GM13977 (cell line): ENCODE measurements at regions not wholly inside any gene's neighbourhood (a gene's known extent, or its start where the extent isn't known, plus 50 kb on each side); places are given as distances from the start of the nearest gene placed in this dataset.
"Not testable (repeated sequence)": the region's sequence is repeated elsewhere in the genome, so short reads cannot be mapped to it uniquely, and the experiment has no call there.

ENCODE experiments used
- DNase-seq: peaks from one replicate; pipeline ENCODE4 v3.0.0; 2012; ENCODE audit warnings: low spot score
- in situ Hi-C: fragments of 300-500 bp; cut with MboI; formaldehyde crosslinking; loops from one replicate; pipeline ENCODE4 v1.12.0; 2022; ENCODE audit warnings: low sequenced_read_pairs, low pct_unique_long_range_greater_than_20kb, mixed read lengths, inconsistent platforms; ENCODE audit not compliant: unreplicated experiment
- TF ChIP-seq, protein P1 (sequence below): IDR thresholded peaks from 2 replicates; pipeline ENCODE4 v1.5.1; 2012; ENCODE audit warnings: mild to moderate bottlenecking, control low read depth; ENCODE audit not compliant: insufficient read depth; ENCODE audit errors: extremely low read depth, missing control alignments

DNA sequence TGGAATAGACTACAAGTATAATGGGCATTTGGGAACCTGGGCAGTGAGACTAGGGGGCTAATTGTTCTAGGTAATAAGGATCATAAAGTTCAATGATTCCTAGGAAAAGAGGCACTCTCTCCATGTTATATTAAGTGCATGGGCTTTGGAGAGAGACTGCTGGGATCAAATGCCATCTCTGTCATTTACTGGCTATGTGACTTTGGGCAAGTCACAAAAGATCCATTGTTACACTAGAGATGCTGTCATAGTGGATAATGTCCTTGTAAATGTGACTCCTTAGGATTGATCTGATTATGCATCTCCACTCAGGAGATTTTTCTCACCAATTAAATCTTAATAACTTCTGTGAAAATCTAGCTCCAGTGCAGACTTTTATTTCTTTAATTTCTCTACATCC, 156.3 kb upstream of the CACNA2D1 start:
- in situ Hi-C loops, result loop anchor here (25.0 kb wide), 1 partner anchor 363 kb away; no protein-coding TSS in a partner anchor
- TF ChIP-seq, protein P1, sequence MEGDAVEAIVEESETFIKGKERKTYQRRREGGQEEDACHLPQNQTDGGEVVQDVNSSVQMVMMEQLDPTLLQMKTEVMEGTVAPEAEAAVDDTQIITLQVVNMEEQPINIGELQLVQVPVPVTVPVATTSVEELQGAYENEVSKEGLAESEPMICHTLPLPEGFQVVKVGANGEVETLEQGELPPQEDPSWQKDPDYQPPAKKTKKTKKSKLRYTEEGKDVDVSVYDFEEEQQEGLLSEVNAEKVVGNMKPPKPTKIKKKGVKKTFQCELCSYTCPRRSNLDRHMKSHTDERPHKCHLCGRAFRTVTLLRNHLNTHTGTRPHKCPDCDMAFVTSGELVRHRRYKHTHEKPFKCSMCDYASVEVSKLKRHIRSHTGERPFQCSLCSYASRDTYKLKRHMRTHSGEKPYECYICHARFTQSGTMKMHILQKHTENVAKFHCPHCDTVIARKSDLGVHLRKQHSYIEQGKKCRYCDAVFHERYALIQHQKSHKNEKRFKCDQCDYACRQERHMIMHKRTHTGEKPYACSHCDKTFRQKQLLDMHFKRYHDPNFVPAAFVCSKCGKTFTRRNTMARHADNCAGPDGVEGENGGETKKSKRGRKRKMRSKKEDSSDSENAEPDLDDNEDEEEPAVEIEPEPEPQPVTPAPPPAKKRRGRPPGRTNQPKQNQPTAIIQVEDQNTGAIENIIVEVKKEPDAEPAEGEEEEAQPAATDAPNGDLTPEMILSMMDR, result no peak
- no peak for DNase-seq

DNA sequence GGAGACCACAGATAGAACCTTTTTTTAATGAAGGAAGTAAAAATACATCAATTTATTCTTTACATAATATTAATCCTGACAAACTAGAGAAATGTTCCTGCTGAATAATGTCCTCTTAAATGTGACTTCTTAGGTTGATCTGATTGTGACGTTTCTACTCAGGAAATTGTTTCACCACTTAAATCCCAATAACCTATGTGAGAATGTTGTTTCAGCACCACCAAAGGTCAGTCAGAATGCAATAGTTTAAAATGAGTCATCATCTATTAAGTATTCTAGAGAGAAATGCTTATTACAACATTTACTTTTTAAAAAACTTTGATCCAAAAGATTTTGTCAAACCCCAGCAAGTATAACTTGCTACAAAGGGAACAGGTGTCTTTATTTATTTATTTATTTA, 155.4 kb upstream of the CACNA2D1 start:
- in situ Hi-C loops, result loop anchor here (25.0 kb wide), 1 partner anchor 362 kb away; no protein-coding TSS in a partner anchor
- no peak for DNase-seq
- TF ChIP-seq, protein P1, result no peak

DNA sequence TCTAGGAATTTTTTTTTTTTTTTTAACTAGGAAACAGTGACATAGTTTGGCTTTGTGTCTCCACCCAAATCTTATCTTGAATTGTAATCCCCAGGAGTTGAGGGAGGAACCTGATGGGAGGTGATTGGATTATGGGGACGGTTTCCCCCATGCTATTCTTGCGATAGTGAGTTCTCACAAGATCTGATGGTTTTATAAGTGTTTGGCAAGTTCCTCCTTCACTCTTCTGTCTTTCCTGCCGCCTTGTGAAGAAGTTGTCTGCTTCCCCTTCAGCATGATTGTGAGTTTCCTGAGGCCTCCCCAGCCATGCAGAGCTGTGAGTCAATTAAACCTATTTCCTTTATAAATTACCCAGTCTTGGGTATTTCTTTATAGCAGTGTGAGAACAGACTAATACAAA, 152.2 kb upstream of the CACNA2D1 start:
- in situ Hi-C loops, result loop anchor here (25.0 kb wide), 1 partner anchor 358 kb away; no protein-coding TSS in a partner anchor
- DNase-seq, result not testable (repeated sequence)

DNA sequence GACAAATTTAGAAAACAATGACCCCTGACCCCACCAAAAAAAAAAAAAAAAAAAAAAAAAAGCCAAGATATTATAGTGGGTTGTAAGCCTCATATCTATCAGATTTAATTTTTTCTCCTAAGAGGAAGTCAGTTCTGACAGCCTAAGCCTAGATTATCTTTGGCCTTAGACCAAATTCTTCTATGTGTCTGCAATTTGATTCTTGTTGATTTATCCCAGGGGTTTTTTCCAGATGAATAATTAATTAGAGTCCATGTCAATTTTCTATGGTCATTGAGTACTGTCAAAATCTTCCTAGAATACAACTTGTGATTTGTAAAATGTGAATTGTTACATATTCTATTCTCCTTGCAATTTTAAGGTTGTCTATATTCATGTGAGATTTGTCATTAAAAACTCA, 151.6 kb upstream of the CACNA2D1 start:
- in situ Hi-C loops, result loop anchor here (25.0 kb wide), 1 partner anchor 358 kb away; no protein-coding TSS in a partner anchor
- TF ChIP-seq, protein P1, result no peak
- DNase-seq, result no peak

DNA sequence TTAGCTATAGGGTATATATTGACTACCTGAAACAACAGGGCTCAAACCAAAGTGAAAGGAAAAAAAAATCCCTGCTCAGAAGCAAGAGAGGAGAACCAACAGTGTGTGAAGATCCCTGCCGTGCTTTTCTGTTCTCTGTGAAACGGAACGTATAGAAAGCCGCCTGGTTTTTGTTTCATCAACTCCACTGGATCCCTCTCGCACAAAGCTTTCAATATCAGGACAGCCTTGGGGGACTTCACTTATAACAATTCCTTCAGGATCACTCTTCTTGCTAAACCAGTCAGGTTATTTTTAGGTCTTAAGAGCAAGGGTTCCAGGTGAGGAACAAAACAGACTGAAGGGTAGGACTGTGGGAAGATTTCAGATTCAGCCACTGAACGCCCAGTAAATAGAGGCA, 151.1 kb upstream of the CACNA2D1 start:
- TF ChIP-seq, protein P1, result no peak
- in situ Hi-C loops, result loop anchor here (25.0 kb wide), 1 partner anchor 357 kb away; no protein-coding TSS in a partner anchor
- DNase-seq, result no peak

DNA sequence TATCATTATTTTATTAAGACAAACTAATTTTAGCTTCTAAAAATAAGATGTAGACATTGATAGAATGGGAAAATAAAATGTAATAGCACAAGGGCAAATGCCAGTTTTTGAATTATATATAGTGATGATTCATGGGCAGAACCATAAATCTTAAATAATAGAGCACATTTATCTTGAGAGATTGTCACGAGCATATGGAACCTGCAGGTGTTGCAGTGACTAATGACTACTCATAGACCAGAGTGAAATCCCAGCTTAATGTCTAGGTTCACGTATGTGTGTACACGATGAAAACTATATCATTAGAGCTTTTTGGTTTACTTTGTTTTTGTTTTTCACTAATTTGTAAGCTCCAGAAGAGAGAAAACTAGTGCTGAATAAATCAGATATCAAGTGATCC, 150.2 kb upstream of the CACNA2D1 start:
- in situ Hi-C loops, result loop anchor here (25.0 kb wide), 1 partner anchor 356 kb away; no protein-coding TSS in a partner anchor
- DNase-seq, result no peak
- TF ChIP-seq, protein P1, result no peak

DNA sequence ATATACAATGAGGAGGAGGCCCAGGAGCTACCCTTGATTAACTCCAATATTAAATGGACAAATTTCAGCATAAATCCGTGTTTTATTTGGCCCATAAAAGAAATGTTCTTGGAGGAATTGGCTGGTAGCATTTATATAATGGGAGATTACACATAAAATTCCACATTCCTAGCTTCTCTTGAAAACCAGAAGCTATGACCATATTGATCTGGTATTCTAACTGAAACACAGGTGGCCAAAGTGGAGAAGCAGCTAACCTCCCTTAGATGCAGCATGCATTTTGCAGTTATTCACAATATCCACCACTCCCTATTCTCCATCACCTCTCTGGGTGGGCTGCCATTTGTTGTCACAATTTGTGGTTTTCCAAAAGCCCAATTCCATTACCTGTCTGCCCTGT, 148.8 kb upstream of the CACNA2D1 start:
- TF ChIP-seq, protein P1, result no peak
- in situ Hi-C loops, result loop anchor here (25.0 kb wide), 1 partner anchor 355 kb away; no protein-coding TSS in a partner anchor
- no peak for DNase-seq
